K562 (cell line): ENCODE measurements at regions not wholly inside any gene's neighbourhood (a gene's known extent, or its start where the extent isn't known, plus 50 kb on each side); places are given as distances from the start of the nearest gene placed in this dataset.
A peak's percentile ranks its signal among the peaks of the same experiment; 100 is the strongest.

Experiments used
- ATAC-seq: fragments of 200-7000 bp; cut with Tn5 transposase; 3 replicates; pipeline ENCODE4 v1.9.1; 2020; ENCODE audit warnings: moderate library complexity
- BruUV-seq: library from RNA; stranded (reverse); fragments of 400-500 nt; replicated peaks from 2 replicates; lab custom pipeline; 2021; lab: Mats Ljungman, UMichigan
- CTCF ChIA-PET: fragments of 300-600 bp; formaldehyde crosslinking; extraction: SDS; loops from one replicate; lab custom pipeline; 2021; ENCODE audit warnings: low intra/inter-chr PET ratio; lab: Yijun Ruan, JAX
- POLR2A ChIA-PET: fragments of 300-600, 350-650 bp; sonication (Branson Sonifier 250); formaldehyde crosslinking; extraction: SDS; loops from one replicate; lab custom pipeline; 2021; ENCODE audit warnings: antibody characterized with exemption, inconsistent platforms; lab: Yijun Ruan, JAX
- DNase-seq, 4 experiments: peaks; one replicate each; pipeline versions ENCODE4 v3.0.0 to v3.0.0-alpha.2; 2011 to 2018; ENCODE audit warnings: low spot score in 3 of 4, mixed read lengths in 3 of 4; ENCODE audit errors: extremely low read depth in 1 of 4
- FAIRE-seq: peaks from 2 replicates; lab custom pipeline; 2011; peaks lifted over from hg19 to GRCh38; lab: Jason Lieb, UNC
- H2AFZ ChIP-seq: 2 replicates; pipeline ENCODE4 v1.6.0; 2011; ENCODE audit warnings: low read depth, low read length, control low read depth, inconsistent platforms
- H3K27ac ChIP-seq: fragments of 200-600 bp; 3 replicates; pipeline ENCODE4 v1.8.0; 2011; ENCODE audit warnings: low read depth, mild to moderate bottlenecking, control low read depth, inconsistent platforms, low read length, moderate library complexity, mixed read lengths; ENCODE audit errors: extremely low read depth
- H3K27me3 ChIP-seq, 2 experiments: fragments of 300-600 bp in 1 of 2; 2 replicates in 1 of 2; 3 replicates in 1 of 2; pipeline versions ENCODE4 v1.6.0 to v1.8.0; 2011; ENCODE audit warnings: inconsistent platforms in 2 of 2, low read length in 2 of 2, mild to moderate bottlenecking in 1 of 2, mixed read lengths in 1 of 2, moderate library complexity in 1 of 2; ENCODE audit not compliant: control insufficient read depth in 2 of 2, insufficient read depth in 2 of 2
- H3K36me3 ChIP-seq: fragments of 300-600 bp; 3 replicates; pipeline ENCODE4 v1.8.0; 2011; ENCODE audit warnings: mild to moderate bottlenecking, low read length, inconsistent platforms; ENCODE audit not compliant: control insufficient read depth, insufficient read depth
- H3K4me1 ChIP-seq, 2 experiments: fragments of 200-600 bp in 1 of 2; replicated peaks in 1 of 2; 2 replicates in 1 of 2; 3 replicates in 1 of 2; pipeline versions ENCODE4 v1.5.1 to v1.8.0; 2011; ENCODE audit warnings: inconsistent platforms in 2 of 2, low read length in 2 of 2, mild to moderate bottlenecking in 1 of 2, mixed read lengths in 1 of 2, moderate library complexity in 1 of 2; ENCODE audit not compliant: control insufficient read depth in 2 of 2, insufficient read depth in 2 of 2
- H3K4me2 ChIP-seq: 2 replicates; pipeline ENCODE4 v1.6.1; 2011; ENCODE audit warnings: low read length, control low read depth, inconsistent platforms, mixed read lengths; ENCODE audit not compliant: insufficient read depth
- H3K4me3 ChIP-seq: fragments of 200-600 bp; sonication (generic), shearing (Covaris generic); 2 replicates; pipeline ENCODE4 v1.5.1; 2016; ENCODE audit warnings: control low read depth, inconsistent platforms
- H3K79me2 ChIP-seq: fragments of 200-600 bp; 3 replicates; pipeline ENCODE4 v1.8.0; 2011; ENCODE audit warnings: low read length, inconsistent platforms; ENCODE audit not compliant: control insufficient read depth, insufficient read depth
- H3K9ac ChIP-seq, 2 experiments: 2 replicates each; pipeline versions ENCODE4 v1.6.0 to v1.6.1; 2011; ENCODE audit warnings: low read depth in 2 of 2, low read length in 2 of 2, control low read depth in 1 of 2, inconsistent platforms in 1 of 2, mild to moderate bottlenecking in 1 of 2, mixed read lengths in 1 of 2; ENCODE audit not compliant: insufficient read depth in 1 of 2
- H3K9me1 ChIP-seq: one replicate; pipeline ENCODE4 v1.6.0; 2011; ENCODE audit warnings: inconsistent platforms, mild to moderate bottlenecking, low read length, moderate library complexity; ENCODE audit not compliant: control insufficient read depth, insufficient read depth
- H3K9me3 ChIP-seq: replicated peaks from 2 replicates; pipeline ENCODE4 v1.5.1; 2011; ENCODE audit warnings: low read depth, low read length, inconsistent platforms; ENCODE audit not compliant: control insufficient read depth, insufficient read depth
- H4K20me1 ChIP-seq: replicated peaks from 2 replicates; pipeline ENCODE4 v1.6.1; 2011; ENCODE audit warnings: low read length, inconsistent platforms, mixed read lengths; ENCODE audit not compliant: control insufficient read depth, insufficient read depth
- CEBPB ChIP-seq: fragments of 450-650 bp; IDR thresholded peaks from 2 replicates; pipeline ENCODE4 v1.6.1; 2016; ENCODE audit warnings: missing genetic modification characterization, missing compliant biosample characterization
- CREB1 ChIP-seq, 2 experiments: sonication (generic) in 1 of 2; formaldehyde crosslinking in 1 of 2; IDR thresholded peaks; 2 replicates each; pipeline versions ENCODE4 v1.6.1 to v1.8.0; 2012 to 2022; ENCODE audit warnings: inconsistent platforms in 1 of 2, mild to moderate bottlenecking in 1 of 2, missing genetic modification reagents in 1 of 2, moderate library complexity in 1 of 2
- PYGO2 ChIP-seq: fragments of 450-650 bp; IDR thresholded peaks from 2 replicates; pipeline ENCODE4 v1.6.1; 2016; ENCODE audit warnings: mild to moderate bottlenecking, missing genetic modification characterization, moderate library complexity, missing compliant biosample characterization
- RBM39 ChIP-seq: fragments of 200-400 bp; formaldehyde crosslinking; optimal IDR thresholded peaks from 2 replicates; pipeline ENCODE3; 2018; ENCODE audit warnings: low read depth, low read length
- ZNF174 ChIP-seq: fragments of 250-450 bp; sonication (Bioruptor Pico); IDR thresholded peaks from 2 replicates; pipeline ENCODE4 v1.4.0; 2020; ENCODE audit warnings: mild to moderate bottlenecking
- ZNF282 ChIP-seq: sonication (generic); formaldehyde crosslinking; IDR thresholded peaks from 2 replicates; pipeline ENCODE4 v1.8.1; 2023; ENCODE audit warnings: missing genetic modification reagents
- ZNF431 ChIP-seq: sonication (generic); formaldehyde crosslinking; IDR thresholded peaks from 2 replicates; pipeline ENCODE4 v1.8.0; 2022; ENCODE audit warnings: mild to moderate bottlenecking, missing genetic modification reagents
- ZNF75A ChIP-seq: fragments of 450-650 bp; formaldehyde crosslinking; IDR thresholded peaks from 2 replicates; pipeline ENCODE4 v1.4.0; 2020; ENCODE audit warnings: mild to moderate bottlenecking
- WGBS: fragments of 100-300 bp; shearing (Covaris generic); methylation state at CpG from one replicate; pipeline ENCODE4 v1.1.6; 2016; ENCODE audit warnings: low coverage, mixed read lengths; ENCODE audit not compliant: insufficient coverage; ENCODE audit errors: missing lambda C conversion rate; 5-methylcytosine and 5-hydroxymethylcytosine counted together
- in situ Hi-C: fragments of 300-500 bp; cut with MboI; formaldehyde crosslinking; loops from 4 replicates; pipeline ENCODE4 v1.15.0; 2018; ENCODE audit warnings: inconsistent platforms, mixed read lengths
- intact Hi-C: fragments of 100-400 bp; cut with micrococcal nuclease; formaldehyde crosslinking; loops from 2 replicates; pipeline ENCODE4 v1.14.2; 2022

DNA sequence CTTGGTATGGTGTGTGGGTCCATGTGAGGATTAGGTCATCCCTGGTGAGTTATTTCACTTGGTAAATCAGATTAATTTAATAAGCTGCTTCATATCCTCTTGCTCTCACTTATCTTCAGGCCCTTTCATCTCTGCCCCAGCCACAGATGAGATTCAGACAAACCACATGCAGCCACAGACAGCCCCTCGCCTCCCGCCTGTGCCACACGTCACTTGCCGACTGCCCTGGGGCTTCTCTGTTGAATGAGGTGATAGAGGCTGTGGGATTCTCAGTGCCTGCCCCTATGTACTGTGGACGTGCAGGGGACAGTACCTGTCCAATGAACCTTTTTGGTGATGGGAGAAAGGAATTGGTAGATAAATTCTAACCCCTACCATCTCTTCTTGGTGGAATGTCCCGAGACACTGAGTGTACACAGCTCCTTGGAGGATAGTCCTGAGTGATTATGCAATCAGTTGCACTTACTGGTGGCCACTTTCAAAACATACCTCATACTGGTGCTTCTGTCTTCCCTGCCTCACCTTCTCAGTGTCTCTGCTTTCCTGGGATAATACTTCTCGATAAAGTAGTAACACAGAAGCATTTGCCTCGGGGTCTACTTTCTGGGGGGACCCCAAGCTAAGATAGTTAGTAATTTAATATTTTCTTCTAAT is 248.7 kb downstream of the TTC6 start:
- no peaks in the 10 kb centered on the region for H3K4me1 ChIP-seq
- WGBS = 1% methylated on average over 7 of the region's 8 CpGs
- FAIRE-seq (no peak), DNase-seq (no peak), ATAC-seq (no peak)
- H3K4me2 ChIP-seq = no peak overlapping the region
- H3K9me3 ChIP-seq = no peaks in the 10 kb centered on the region
- H3K9me1 ChIP-seq = no peaks in the 10 kb centered on the region
- no peaks in the 10 kb centered on the region for H4K20me1 ChIP-seq
- TF ChIP-seq ZNF431 (CRISPR knock-in tag) = no peak
- no peak for TF ChIP-seq ZNF75A (CRISPR knock-in tag)
- no peak for TF ChIP-seq PYGO2
- 0 out of 2 replicates have a peak, but pooled peaks have one; percentile 19 for TF ChIP-seq CEBPB (tag)
- no peak for TF ChIP-seq RBM39
- H3K4me3 ChIP-seq = no peak overlapping the region
- ChIA-PET POLR2A (no interaction called here), CTCF (no interaction called here)
- intact Hi-C loops (no loop called here), in situ Hi-C loops (no loop called here)
- BruUV-seq = no TSS peak
- no peak overlapping the region for H2AFZ ChIP-seq
- H3K9ac ChIP-seq = no peak overlapping the region
- H3K27me3 ChIP-seq = no peaks in the 10 kb centered on the region
- no peaks in the 10 kb centered on the region for H3K79me2 ChIP-seq
- no peaks in the 10 kb centered on the region for H3K36me3 ChIP-seq
- H3K27ac ChIP-seq = no peak overlapping the region

DNA sequence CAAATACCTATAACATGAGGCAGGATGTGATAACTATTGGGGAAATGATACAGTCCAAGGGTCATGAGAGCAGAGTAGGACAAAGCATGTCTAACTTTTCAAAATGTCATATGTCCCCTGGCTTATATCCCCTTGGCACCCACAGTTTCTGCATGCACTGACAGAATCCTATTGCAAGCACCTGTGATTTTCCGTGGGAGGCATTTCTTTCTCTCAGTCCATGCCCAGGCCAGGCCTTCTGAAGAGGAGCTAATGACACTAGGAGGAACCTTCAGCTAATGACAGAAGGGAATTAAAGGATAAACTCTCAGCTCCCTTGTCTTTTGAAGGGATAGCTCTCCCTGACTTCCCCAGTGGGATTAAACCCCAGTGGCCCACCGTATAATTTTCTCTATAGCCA is 249.2 kb downstream of the TTC6 start:
- Histone ChIP-seq H3K9me1 (no peaks in the 10 kb centered on the region), H2AFZ (no peak overlapping the region), H3K27ac (no peak overlapping the region), H3K79me2 (no peaks in the 10 kb centered on the region), H3K36me3 (no peaks in the 10 kb centered on the region), H4K20me1 (no peaks in the 10 kb centered on the region), H3K9me3 (no peaks in the 10 kb centered on the region), H3K4me1 (no peaks in the 10 kb centered on the region), H3K4me3 (no peak overlapping the region), H3K27me3 (no peaks in the 10 kb centered on the region), H3K4me2 (no peak overlapping the region), H3K9ac (no peak overlapping the region)
- BruUV-seq = no TSS peak
- FAIRE-seq (no peak), ATAC-seq (no peak), DNase-seq (no peak)
- ChIA-PET CTCF (no interaction called here), POLR2A (no interaction called here)
- WGBS = 5% methylated on average over 2 of the region's 2 CpGs
- intact Hi-C loops (no loop called here), in situ Hi-C loops (no loop called here)
- TF ChIP-seq CREB1 (IDR thresholded peaks at IDR 0.05) (no peak), CREB1 (CRISPR knock-in tag; IDR thresholded peaks at IDR 0.05) (no peak), ZNF174 (CRISPR knock-in tag) (no peak), ZNF282 (CRISPR knock-in tag) (no peak)
